Body of pancreas (tissue), 4 donors: ENCODE measurements at regions not wholly inside any gene's neighbourhood (a gene's known extent, or its start where the extent isn't known, plus 50 kb on each side); places are given as distances from the start of the nearest gene placed in this dataset.

Experiments used
- ATAC-seq: fragments of 150-250 bp; one replicate; pipeline ENCODE4 v1.9.1; 2016
- DNase-seq, 4 donors: peaks; one replicate each; pipeline ENCODE4 v3.0.0-alpha.2; 2019
- H3K27ac ChIP-seq, 4 donors: fragments of 200-600 bp; sonication (generic); 1 replicate in 3 of 4; 2 replicates in 1 of 4; pipeline versions ENCODE4 v1.5.1 to v1.6.1; 2016 to 2019; ENCODE audit warnings: mild to moderate bottlenecking in 1 of 4, mixed read lengths in 1 of 4, moderate library complexity in 1 of 4
- H3K27me3 ChIP-seq, 2 donors: fragments of 200-600 bp; sonication (generic); one replicate each; pipeline ENCODE4 v1.6.0; 2016; ENCODE audit warnings: mild to moderate bottlenecking in 1 of 2
- H3K36me3 ChIP-seq, 2 donors: fragments of 200-600 bp; sonication (generic); replicated peaks in 1 of 2; 2 replicates each; pipeline ENCODE4 v1.5.1; 2016; ENCODE audit warnings: low read depth in 2 of 2; ENCODE audit not compliant: insufficient read depth in 1 of 2
- H3K4me1 ChIP-seq: fragments of 200-600 bp; sonication (generic); one replicate; pipeline ENCODE4 v1.6.0; 2016
- H3K4me3 ChIP-seq, 2 donors: fragments of 200-600 bp; sonication (generic); 1 replicate in 1 of 2; 2 replicates in 1 of 2; pipeline ENCODE4 v1.5.1; 2016 to 2019
- H3K9me3 ChIP-seq, 3 donors: fragments of 200-600 bp; sonication (generic); 1 replicate in 2 of 3; 2 replicates in 1 of 3; pipeline ENCODE4 v1.5.1; 2016
- CTCF ChIP-seq, 7 experiments: fragments of 450-650 bp in 4 of 7; fragments of 200-600 bp in 3 of 7; sonication (generic) in 3 of 7; IDR thresholded peaks; one replicate each; pipeline ENCODE4 v1.5.1; 2016 to 2019; ENCODE audit warnings: antibody characterized with exemption in 7 of 7
- POLR2A ChIP-seq, 3 donors: fragments of 450-650 bp; IDR thresholded peaks; one replicate each; pipeline ENCODE4 v1.6.1; 2016; ENCODE audit warnings: antibody characterized with exemption in 3 of 3, mild to moderate bottlenecking in 2 of 3
- WGBS, 2 donors: methylation state at CpG; one replicate each; pipeline ENCODE4 v1.1.5; 2017; 5-methylcytosine and 5-hydroxymethylcytosine counted together
- intact Hi-C: fragments of 100-400 bp; cut with DNase I; formaldehyde crosslinking; loops from one replicate; pipeline ENCODE4 v1.15.1; 2023

GRCh38 chr18:37660658-37661057 lies 95.1 kb upstream of the CELF4 start:
- DNase-seq = no peak
- no peaks in the 10 kb centered on the region for H3K36me3 ChIP-seq
- no peaks in the 10 kb centered on the region for H3K27me3 ChIP-seq
- H3K27ac ChIP-seq = no peak overlapping the region
- intact Hi-C loops = no loop called here
- H3K4me1 ChIP-seq = no peaks in the 10 kb centered on the region
- no peak for ATAC-seq
- TF ChIP-seq CTCF (IDR thresholded peaks at IDR 0.05) = no peak
- no peak for TF ChIP-seq POLR2A (IDR thresholded peaks at IDR 0.05)
- no peaks in the 10 kb centered on the region for H3K9me3 ChIP-seq
- H3K4me3 ChIP-seq = no peak overlapping the region
- 50 to 68% methylated on average over 2 of the region's 2 CpGs for WGBS, 2 donors

GRCh38 chr18:37659906-37660305 lies 94.3 kb upstream of the CELF4 start:
- ATAC-seq = no peak
- Histone ChIP-seq H3K27ac (no peak overlapping the region), H3K4me1 (no peaks in the 10 kb centered on the region), H3K4me3 (no peak overlapping the region), H3K27me3 (no peaks in the 10 kb centered on the region), H3K36me3 (no peaks in the 10 kb centered on the region), H3K9me3 (no peaks in the 10 kb centered on the region)
- intact Hi-C loops = no loop called here
- no peak for DNase-seq
- TF ChIP-seq POLR2A (IDR thresholded peaks at IDR 0.05) (no peak), CTCF (IDR thresholded peaks at IDR 0.05) (no peak)

GRCh38 chr18:37658894-37659293 lies 93.3 kb upstream of the CELF4 start:
- Histone ChIP-seq H3K27ac (no peak overlapping the region), H3K27me3 (no peaks in the 10 kb centered on the region), H3K4me3 (no peak overlapping the region), H3K9me3 (no peaks in the 10 kb centered on the region), H3K36me3 (no peaks in the 10 kb centered on the region), H3K4me1 (no peaks in the 10 kb centered on the region)
- DNase-seq (no peak), ATAC-seq (no peak)
- WGBS, 2 donors = 31 to 56% methylated on average over 1 of the region's 1 CpG
- intact Hi-C loops = no loop called here
- no peak for TF ChIP-seq CTCF (IDR thresholded peaks at IDR 0.05)
- no peak for TF ChIP-seq POLR2A (IDR thresholded peaks at IDR 0.05)

- intact Hi-C loops = no loop called here
- no peak for DNase-seq
- no peaks in the 10 kb centered on the region for H3K27me3 ChIP-seq
- H3K27ac ChIP-seq = no peak overlapping the region
- H3K4me1 ChIP-seq = no peaks in the 10 kb centered on the region
- no peaks in the 10 kb centered on the region for H3K9me3 ChIP-seq
- ATAC-seq = no peak
- TF ChIP-seq POLR2A (IDR thresholded peaks at IDR 0.05) (no peak), CTCF (IDR thresholded peaks at IDR 0.05) (no peak)
- 41 to 60% methylated on average over 1 of the region's 1 CpG for WGBS, 2 donors
- H3K4me3 ChIP-seq = no peak overlapping the region
- H3K36me3 ChIP-seq = no peaks in the 10 kb centered on the region
These were observed 91.9 kb upstream of the CELF4 start for GRCh38 chr18:37657493-37657892.

GRCh38 chr18:37654731-37655369 lies 89.3 kb upstream of the CELF4 start:
- Histone ChIP-seq H3K36me3 (no peaks in the 10 kb centered on the region), H3K27ac (no peak overlapping the region), H3K4me1 (no peaks in the 10 kb centered on the region), H3K4me3 (no peak overlapping the region), H3K9me3 (no peaks in the 10 kb centered on the region), H3K27me3 (no peaks in the 10 kb centered on the region)
- DNase-seq (no peak), ATAC-seq (no peak)
- intact Hi-C loops = no loop called here
- WGBS, 2 donors = 65 to 89% methylated on average over 2 to 4 of the region's 4 CpGs
- no peak for TF ChIP-seq POLR2A (IDR thresholded peaks at IDR 0.05)
